ENCODE measurements at regions not wholly inside any gene's neighbourhood (a gene's known extent, or its start where the extent isn't known, plus 50 kb on each side); places are given as distances from the start of the nearest gene placed in this dataset.

GRCh38 chr13:33999811-34000605 is 182.1 kb downstream of the RFC3 start:
- H3K9me3 ChIP-seq (replicated peaks in 1 of 2; ENCODE audit: control insufficient read depth in 2 of 2, insufficient read depth in 1 of 2, low read depth in 1 of 2, low read length in 2 of 2), result no peaks in the 10 kb centered on the region
- H4K8ac ChIP-seq (ENCODE audit: low read depth, low read length), result no peak overlapping the region
- no peak overlapping the region for H2AK5ac ChIP-seq (ENCODE audit: low read depth, low read length)
- H3K23ac ChIP-seq (ENCODE audit: low read depth, low read length, poor library complexity), result no peak overlapping the region
- H2BK120ac ChIP-seq (ENCODE audit: low read depth, low read length), result no peak overlapping the region
- H2BK5ac ChIP-seq (ENCODE audit: low read length), result no peak overlapping the region
- no peak overlapping the region for H2AFZ ChIP-seq (ENCODE audit: low read length)
- no peaks in the 10 kb centered on the region for H3K79me1 ChIP-seq (ENCODE audit: low read depth, low read length)
- no peaks in the 10 kb centered on the region for H3K27me3 ChIP-seq (ENCODE audit: control insufficient read depth in 3 of 3, insufficient read depth in 3 of 3, low read depth in 1 of 3, low read length in 3 of 3)
- DNase-seq (ENCODE audit: low spot score), result no peak
- H2BK12ac ChIP-seq (ENCODE audit: low read length), result no peak overlapping the region
- no peaks in the 10 kb centered on the region for H3K4me1 ChIP-seq (ENCODE audit: control insufficient read depth in 2 of 2, insufficient read depth in 1 of 2, low read depth in 1 of 2, low read length in 2 of 2)
- no peak overlapping the region for H3K18ac ChIP-seq (ENCODE audit: low read length)
- H3K27ac ChIP-seq (replicated peaks; ENCODE audit: low read length), result no peak overlapping the region
- H4K91ac ChIP-seq (ENCODE audit: low read depth, low read length, poor library complexity), result no peak overlapping the region
- H2BK15ac ChIP-seq (ENCODE audit: low read length), result no peak overlapping the region
- no peak overlapping the region for H3K9ac ChIP-seq (ENCODE audit: low read depth, low read length, poor library complexity)
- no peak overlapping the region for H3K4me2 ChIP-seq (ENCODE audit: insufficient read depth, low read length, poor library complexity, severe bottlenecking)
- no CpG with 5 or more reads among the region's 6 CpGs for WGBS, 2 donors (ENCODE audit: extremely low coverage in 2 of 2, insufficient read length in 2 of 2, insufficient replicate concordance in 1 of 2)
- H3K4me3 ChIP-seq (ENCODE audit: low read length in 2 of 2), result no peak overlapping the region
- H3K14ac ChIP-seq (ENCODE audit: low read length), result no peak overlapping the region
- no peaks in the 10 kb centered on the region for H3K36me3 ChIP-seq (replicated peaks in 1 of 2; ENCODE audit: control insufficient read depth in 2 of 2, insufficient read depth in 2 of 2, low read length in 2 of 2)
- H3K4ac ChIP-seq (ENCODE audit: low read length), result no peak overlapping the region

GRCh38 chr13:34000955-34001354 is 183.0 kb downstream of the RFC3 start:
- Histone ChIP-seq H3K18ac (ENCODE audit: low read length) (no peak overlapping the region), H2BK15ac (ENCODE audit: low read length) (no peak overlapping the region), H2AFZ (ENCODE audit: low read length) (no peak overlapping the region), H4K8ac (ENCODE audit: low read depth, low read length) (no peak overlapping the region), H3K9me3 (replicated peaks in 1 of 2; ENCODE audit: control insufficient read depth in 2 of 2, insufficient read depth in 1 of 2, low read depth in 1 of 2, low read length in 2 of 2) (no peaks in the 10 kb centered on the region), H3K4me3 (ENCODE audit: low read length in 2 of 2) (no peak overlapping the region), H3K79me1 (ENCODE audit: low read depth, low read length) (no peaks in the 10 kb centered on the region), H3K4me2 (ENCODE audit: insufficient read depth, low read length, poor library complexity, severe bottlenecking) (no peak overlapping the region), H3K36me3 (replicated peaks in 1 of 2; ENCODE audit: control insufficient read depth in 2 of 2, insufficient read depth in 2 of 2, low read length in 2 of 2) (no peaks in the 10 kb centered on the region), H3K27me3 (ENCODE audit: control insufficient read depth in 3 of 3, insufficient read depth in 3 of 3, low read depth in 1 of 3, low read length in 3 of 3) (no peaks in the 10 kb centered on the region), H2AK5ac (ENCODE audit: low read depth, low read length) (no peak overlapping the region), H2BK12ac (ENCODE audit: low read length) (no peak overlapping the region), H3K14ac (ENCODE audit: low read length) (no peak overlapping the region), H3K23ac (ENCODE audit: low read depth, low read length, poor library complexity) (no peak overlapping the region), H3K27ac (replicated peaks; ENCODE audit: low read length) (no peak overlapping the region), H3K9ac (ENCODE audit: low read depth, low read length, poor library complexity) (no peak overlapping the region), H4K91ac (ENCODE audit: low read depth, low read length, poor library complexity) (no peak overlapping the region), H2BK5ac (ENCODE audit: low read length) (no peak overlapping the region), H3K4ac (ENCODE audit: low read length) (no peak overlapping the region), H2BK120ac (ENCODE audit: low read depth, low read length) (no peak overlapping the region), H3K4me1 (ENCODE audit: control insufficient read depth in 2 of 2, insufficient read depth in 1 of 2, low read depth in 1 of 2, low read length in 2 of 2) (no peaks in the 10 kb centered on the region)
- DNase-seq (ENCODE audit: low spot score), result no peak

DNA sequence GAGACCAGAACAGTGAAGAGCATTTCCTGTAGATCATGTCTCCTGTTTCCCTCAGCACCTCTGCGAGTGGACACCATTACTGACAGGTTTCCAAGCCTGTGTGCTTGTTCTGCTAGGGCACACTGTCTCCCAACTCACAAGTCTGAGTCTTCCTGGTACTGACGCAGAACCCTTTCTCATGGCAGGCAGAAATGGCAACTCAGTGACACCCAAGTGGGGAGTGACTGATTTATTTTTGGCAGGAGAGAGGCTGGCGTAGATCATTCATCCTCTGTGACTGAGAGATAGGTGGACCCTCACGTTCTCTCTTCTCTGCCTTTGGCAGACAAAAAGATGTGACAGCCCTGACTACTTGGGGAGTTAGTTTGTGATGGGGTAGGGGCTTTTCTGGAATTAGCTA is 183.4 kb downstream of the RFC3 start:
- Histone ChIP-seq H3K9ac (ENCODE audit: low read depth, low read length, poor library complexity) (no peak overlapping the region), H2BK5ac (ENCODE audit: low read length) (no peak overlapping the region), H3K4me2 (ENCODE audit: insufficient read depth, low read length, poor library complexity, severe bottlenecking) (no peak overlapping the region), H3K14ac (ENCODE audit: low read length) (no peak overlapping the region), H3K23ac (ENCODE audit: low read depth, low read length, poor library complexity) (no peak overlapping the region), H2AK5ac (ENCODE audit: low read depth, low read length) (no peak overlapping the region), H3K4ac (ENCODE audit: low read length) (no peak overlapping the region), H4K91ac (ENCODE audit: low read depth, low read length, poor library complexity) (no peak overlapping the region), H3K27ac (replicated peaks; ENCODE audit: low read length) (no peak overlapping the region), H2BK12ac (ENCODE audit: low read length) (no peak overlapping the region), H4K8ac (ENCODE audit: low read depth, low read length) (no peak overlapping the region), H3K79me1 (ENCODE audit: low read depth, low read length) (no peaks in the 10 kb centered on the region), H3K27me3 (ENCODE audit: control insufficient read depth in 3 of 3, insufficient read depth in 3 of 3, low read depth in 1 of 3, low read length in 3 of 3) (no peaks in the 10 kb centered on the region), H2BK15ac (ENCODE audit: low read length) (no peak overlapping the region), H3K18ac (ENCODE audit: low read length) (no peak overlapping the region), H3K4me3 (ENCODE audit: low read length in 2 of 2) (no peak overlapping the region), H2BK120ac (ENCODE audit: low read depth, low read length) (no peak overlapping the region), H2AFZ (ENCODE audit: low read length) (no peak overlapping the region), H3K36me3 (replicated peaks in 1 of 2; ENCODE audit: control insufficient read depth in 2 of 2, insufficient read depth in 2 of 2, low read length in 2 of 2) (no peaks in the 10 kb centered on the region), H3K4me1 (ENCODE audit: control insufficient read depth in 2 of 2, insufficient read depth in 1 of 2, low read depth in 1 of 2, low read length in 2 of 2) (no peaks in the 10 kb centered on the region), H3K9me3 (replicated peaks in 1 of 2; ENCODE audit: control insufficient read depth in 2 of 2, insufficient read depth in 1 of 2, low read depth in 1 of 2, low read length in 2 of 2) (no peaks in the 10 kb centered on the region)
- no peak for DNase-seq (ENCODE audit: low spot score)
- no CpG with 5 or more reads among the region's 4 CpGs for WGBS, 2 donors (ENCODE audit: extremely low coverage in 2 of 2, insufficient read length in 2 of 2, insufficient replicate concordance in 1 of 2)

- H2AK5ac ChIP-seq (ENCODE audit: low read depth, low read length), result no peak overlapping the region
- no peak overlapping the region for H2BK15ac ChIP-seq (ENCODE audit: low read length)
- H3K9ac ChIP-seq (ENCODE audit: low read depth, low read length, poor library complexity), result no peak overlapping the region
- no peak overlapping the region for H3K4me2 ChIP-seq (ENCODE audit: insufficient read depth, low read length, poor library complexity, severe bottlenecking)
- H3K4me3 ChIP-seq (ENCODE audit: low read length in 2 of 2), result no peak overlapping the region
- no peak for DNase-seq (ENCODE audit: low spot score)
- no peaks in the 10 kb centered on the region for H3K9me3 ChIP-seq (replicated peaks in 1 of 2; ENCODE audit: control insufficient read depth in 2 of 2, insufficient read depth in 1 of 2, low read depth in 1 of 2, low read length in 2 of 2)
- no peak overlapping the region for H3K18ac ChIP-seq (ENCODE audit: low read length)
- H3K27ac ChIP-seq (replicated peaks; ENCODE audit: low read length), result no peak overlapping the region
- no peak overlapping the region for H2AFZ ChIP-seq (ENCODE audit: low read length)
- H3K4ac ChIP-seq (ENCODE audit: low read length), result no peak overlapping the region
- H3K27me3 ChIP-seq (ENCODE audit: control insufficient read depth in 3 of 3, insufficient read depth in 3 of 3, low read depth in 1 of 3, low read length in 3 of 3), result no peaks in the 10 kb centered on the region
- no peak overlapping the region for H2BK5ac ChIP-seq (ENCODE audit: low read length)
- no peak overlapping the region for H2BK120ac ChIP-seq (ENCODE audit: low read depth, low read length)
- no CpG with 5 or more reads among the region's 1 CpG for WGBS, 2 donors (ENCODE audit: extremely low coverage in 2 of 2, insufficient read length in 2 of 2, insufficient replicate concordance in 1 of 2)
- H2BK12ac ChIP-seq (ENCODE audit: low read length), result no peak overlapping the region
- no peak overlapping the region for H4K91ac ChIP-seq (ENCODE audit: low read depth, low read length, poor library complexity)
- no peak overlapping the region for H3K14ac ChIP-seq (ENCODE audit: low read length)
- H3K23ac ChIP-seq (ENCODE audit: low read depth, low read length, poor library complexity), result no peak overlapping the region
- no peaks in the 10 kb centered on the region for H3K4me1 ChIP-seq (ENCODE audit: control insufficient read depth in 2 of 2, insufficient read depth in 1 of 2, low read depth in 1 of 2, low read length in 2 of 2)
- H3K79me1 ChIP-seq (ENCODE audit: low read depth, low read length), result no peaks in the 10 kb centered on the region
- no peaks in the 10 kb centered on the region for H3K36me3 ChIP-seq (replicated peaks in 1 of 2; ENCODE audit: control insufficient read depth in 2 of 2, insufficient read depth in 2 of 2, low read length in 2 of 2)
- no peak overlapping the region for H4K8ac ChIP-seq (ENCODE audit: low read depth, low read length)
Observed at GRCh38 chr13:34002141-34002540, 184.2 kb downstream of the RFC3 start.

Measured in neuronal stem cell (in vitro differentiated cells).